ENCODE measurements at regions not wholly inside any gene's neighbourhood (a gene's known extent, or its start where the extent isn't known, plus 50 kb on each side); places are given as distances from the start of the nearest gene placed in this dataset.

GRCh38 chr14:89651805-89652204 lies 234.8 kb upstream of the FOXN3 start:
- no peak for TF ChIP-seq CTCF (conservative IDR thresholded peaks at IDR 0.05)
- no peak for TF ChIP-seq ZFX (IDR thresholded peaks at IDR 0.05)
